NCI-H1417 treated with DMSO at 0.1 percent for 48 hours (cell line): ENCODE measurements at regions not wholly inside any gene's neighbourhood (a gene's known extent, or its start where the extent isn't known, plus 50 kb on each side); places are given as distances from the start of the nearest gene placed in this dataset.

Experiments
- DNase-seq: peaks from one replicate; lab custom pipeline; 2025; lab: John Stamatoyannopoulos, UW

- DNase-seq = no peak
Observed at GRCh38 chr2:219951099-219951498, 323.7 kb downstream of the SLC4A3 start.

- DNase-seq = no peak
Observed at GRCh38 chr2:219954331-219954730, 326.9 kb downstream of the SLC4A3 start.

GRCh38 chr2:219957820-219958219 is 330.4 kb downstream of the SLC4A3 start:
- no peak for DNase-seq

- no peak for DNase-seq
Observed at GRCh38 chr2:219958941-219959340, 331.5 kb downstream of the SLC4A3 start.

- DNase-seq = no peak
Observed at GRCh38 chr2:219959471-219959870, 332.0 kb downstream of the SLC4A3 start.

- DNase-seq = no peak
Observed at GRCh38 chr2:219961947-219962498, 334.6 kb downstream of the SLC4A3 start.

- no peak for DNase-seq
Observed at GRCh38 chr2:219962801-219963200, 335.4 kb downstream of the SLC4A3 start.

- DNase-seq = no peak
Observed at GRCh38 chr2:219965287-219966194, 338.1 kb downstream of the SLC4A3 start.

- no peak for DNase-seq
Observed at GRCh38 chr2:219967247-219968245, 340.1 kb downstream of the SLC4A3 start.

GRCh38 chr2:219968685-219969345 is 341.4 kb downstream of the SLC4A3 start:
- DNase-seq = no peak

- DNase-seq = no peak
Observed at GRCh38 chr2:219969508-219969907, 342.1 kb downstream of the SLC4A3 start.

- no peak for DNase-seq
Observed at GRCh38 chr2:219973136-219973535, 345.7 kb downstream of the SLC4A3 start.

- DNase-seq = no peak
Observed at GRCh38 chr2:219976871-219977270, 349.4 kb downstream of the SLC4A3 start.

- DNase-seq = no peak
Observed at GRCh38 chr2:219980638-219981037, 353.2 kb downstream of the SLC4A3 start.

GRCh38 chr2:219983836-219984235 is 356.4 kb downstream of the SLC4A3 start:
- no peak for DNase-seq

- no peak for DNase-seq
Observed at GRCh38 chr2:219985017-219985416, 357.6 kb downstream of the SLC4A3 start.

- no peak for DNase-seq
Observed at GRCh38 chr2:219987830-219988229, 360.4 kb downstream of the SLC4A3 start.

- DNase-seq = no peak
Observed at GRCh38 chr2:219989744-219990143, 362.3 kb downstream of the SLC4A3 start.

GRCh38 chr2:219991116-219991515 is 363.7 kb downstream of the SLC4A3 start:
- no peak for DNase-seq

GRCh38 chr2:219995399-219995798 is 368.0 kb downstream of the SLC4A3 start:
- no peak for DNase-seq

GRCh38 chr2:219995991-219996765 is 368.7 kb downstream of the SLC4A3 start:
- DNase-seq = no peak
